ENCODE measurements at regions not wholly inside any gene's neighbourhood (a gene's known extent, or its start where the extent isn't known, plus 50 kb on each side); places are given as distances from the start of the nearest gene placed in this dataset.

DNA sequence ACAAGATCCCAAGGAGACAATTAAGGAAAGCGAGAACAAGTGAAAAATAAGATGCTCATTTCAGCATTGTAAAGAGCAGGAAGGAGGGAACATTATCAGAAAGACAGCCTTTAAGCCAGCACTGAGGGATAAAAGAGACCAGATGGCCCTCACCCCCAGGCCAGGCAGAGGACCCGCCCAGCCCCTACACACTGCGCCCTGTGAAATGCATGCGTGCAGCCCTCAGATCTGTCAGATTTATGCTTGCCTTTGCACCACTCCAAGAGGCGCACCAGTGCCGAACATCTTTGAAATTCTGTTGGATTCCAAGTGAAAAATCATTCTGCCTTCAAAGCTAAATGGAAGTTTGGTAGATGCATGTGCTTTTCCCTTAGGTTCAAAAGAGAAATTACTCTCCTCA, 378.0 kb downstream of the MLLT3 start:
- no peak for TF ChIP-seq POLR2A (IDR thresholded peaks at IDR 0.05; ENCODE audit: low read length)
- TF ChIP-seq GATA1 (IDR thresholded peaks at IDR 0.05; ENCODE audit: low read depth, low read length) = no peak

Measured in erythroblast (primary cell).